Type B pancreatic cell (in vitro differentiated cells): ENCODE measurements at regions not wholly inside any gene's neighbourhood (a gene's known extent, or its start where the extent isn't known, plus 50 kb on each side); places are given as distances from the start of the nearest gene placed in this dataset.

Source experiments
- DNase-seq: peaks from one replicate; pipeline ENCODE4 v3.0.0; 2021; ENCODE audit warnings: mixed read lengths; ENCODE audit not compliant: unreplicated experiment; ENCODE audit errors: extremely low spot score
- H3K27ac Mint-ChIP-seq: 2 replicates; pipeline ENCODE4 v1.8.0; 2021; ENCODE audit warnings: mild to moderate bottlenecking, mixed read lengths
- H3K27me3 Mint-ChIP-seq: 2 replicates; pipeline ENCODE4 v1.8.0; 2021; ENCODE audit warnings: mixed read lengths
- H3K36me3 Mint-ChIP-seq: 2 replicates; pipeline ENCODE4 v1.8.0; 2021; ENCODE audit warnings: mixed read lengths
- H3K4me1 Mint-ChIP-seq: one replicate; pipeline ENCODE4 v1.8.0; 2021; ENCODE audit warnings: mixed read lengths; ENCODE audit not compliant: unreplicated experiment
- H3K4me3 Mint-ChIP-seq: 2 replicates; pipeline ENCODE4 v1.8.0; 2021; ENCODE audit warnings: mild to moderate bottlenecking, mixed read lengths
- H3K9me3 Mint-ChIP-seq: 2 replicates; pipeline ENCODE4 v1.8.0; 2021; ENCODE audit warnings: mixed read lengths
- CTCF ChIP-seq: fragments of 200-600 bp; sonication (generic); conservative IDR thresholded peaks from 2 replicates; pipeline ENCODE4 v1.5.0; 2021; ENCODE audit warnings: antibody characterized with exemption, mild to moderate bottlenecking

GRCh38 chr10:131635564-131636015, 265.2 kb upstream of the PPP2R2D start:
- Mint-ChIP-seq H3K27me3 (peaks cover 7% of the 10 kb centered on the region), H3K36me3 (no peaks in the 10 kb centered on the region), H3K4me1 (peaks cover 4% of the 10 kb centered on the region), H3K9me3 (no peaks in the 10 kb centered on the region), H3K4me3 (no peak overlapping the region), H3K27ac (no peak overlapping the region)
- no peak for DNase-seq
- no peak for TF ChIP-seq CTCF

GRCh38 chr10:131636116-131636515, 264.7 kb upstream of the PPP2R2D start:
- H3K36me3 Mint-ChIP-seq: no peaks in the 10 kb centered on the region
- peaks cover 5% of the 10 kb centered on the region for H3K9me3 Mint-ChIP-seq
- DNase-seq: no peak
- no peak for TF ChIP-seq CTCF
- H3K27me3 Mint-ChIP-seq: peaks cover 7% of the 10 kb centered on the region
- no peak overlapping the region for H3K27ac Mint-ChIP-seq
- no peak overlapping the region for H3K4me3 Mint-ChIP-seq
- H3K4me1 Mint-ChIP-seq: peaks cover 9% of the 10 kb centered on the region

- Mint-ChIP-seq H3K9me3 (peaks cover 6% of the 10 kb centered on the region), H3K27ac (no peak overlapping the region)
- no peak for DNase-seq
These were observed 263.7 kb upstream of the PPP2R2D start for GRCh38 chr10:131636841-131637724.

GRCh38 chr10:131638049-131638879, 262.5 kb upstream of the PPP2R2D start:
- DNase-seq: no peak
- no peak for TF ChIP-seq CTCF
- no peak overlapping the region for H3K27ac Mint-ChIP-seq
- H3K4me1 Mint-ChIP-seq: peaks cover 10% of the 10 kb centered on the region
- no peaks in the 10 kb centered on the region for H3K36me3 Mint-ChIP-seq
- H3K4me3 Mint-ChIP-seq: no peak overlapping the region
- peaks cover 7% of the 10 kb centered on the region for H3K27me3 Mint-ChIP-seq
- peaks cover 6% of the 10 kb centered on the region for H3K9me3 Mint-ChIP-seq

More at GRCh38 chr10:131636841-131637724, 263.7 kb upstream of the PPP2R2D start:
- no peak for TF ChIP-seq CTCF
- Mint-ChIP-seq H3K4me3 (no peak overlapping the region), H3K36me3 (no peaks in the 10 kb centered on the region), H3K4me1 (peaks cover 10% of the 10 kb centered on the region), H3K27me3 (peaks cover 7% of the 10 kb centered on the region)

GRCh38 chr10:131638880-131639278, 261.9 kb upstream of the PPP2R2D start:
- no peak for DNase-seq
- H3K36me3 Mint-ChIP-seq: no peaks in the 10 kb centered on the region

More at GRCh38 chr10:131638880-131639278, 261.9 kb upstream of the PPP2R2D start:
- Mint-ChIP-seq H3K4me1 (peaks cover 10% of the 10 kb centered on the region), H3K4me3 (no peak overlapping the region), H3K27me3 (peaks cover 7% of the 10 kb centered on the region), H3K27ac (no peak overlapping the region), H3K9me3 (peaks cover 6% of the 10 kb centered on the region)
- TF ChIP-seq CTCF: no peak
